Skin epidermis (tissue), 12 donors: ENCODE measurements at regions not wholly inside any gene's neighbourhood (a gene's known extent, or its start where the extent isn't known, plus 50 kb on each side); places are given as distances from the start of the nearest gene placed in this dataset.
"Not testable (repeated sequence)": the region's sequence is repeated elsewhere in the genome, so short reads cannot be mapped to it uniquely, and the experiment has no call there.

Source experiments
- H3K27ac ChIP-seq, 21 experiments: fragments of 200-600 bp; sonication (generic) in 11 of 21; one replicate each; pipeline ENCODE4 v1.5.0; 2020; ENCODE audit warnings: mild to moderate bottlenecking in 3 of 21, inconsistent platforms in 2 of 21, moderate library complexity in 2 of 21
- H3K4me3 ChIP-seq, 7 experiments: fragments of 200-600 bp; sonication (generic) in 2 of 7; one replicate each; pipeline ENCODE4 v1.5.0; 2020; ENCODE audit warnings: inconsistent platforms in 2 of 7, mild to moderate bottlenecking in 2 of 7, moderate library complexity in 1 of 7

DNA sequence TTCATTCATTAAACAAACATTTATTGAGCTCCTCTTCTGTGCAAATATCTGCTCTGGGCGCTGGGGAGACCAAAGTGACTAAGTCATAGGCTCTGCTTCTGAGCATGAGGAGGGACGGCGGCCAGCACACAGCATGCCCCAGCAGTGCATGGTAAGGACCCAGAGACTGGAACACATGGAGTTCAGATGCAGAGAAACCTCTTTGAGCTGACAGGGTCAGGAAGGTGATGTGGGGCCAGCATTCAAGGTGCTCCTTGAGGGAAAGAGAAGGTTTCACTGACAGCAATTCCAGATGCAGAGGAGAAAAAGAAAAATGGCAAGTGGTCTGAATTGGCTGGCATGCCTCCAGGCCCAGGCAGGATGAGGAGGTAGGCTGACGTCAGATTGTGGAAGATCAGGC lies 234.5 kb downstream of the UACA start:
- Histone ChIP-seq H3K27ac (peak overlapping the region in 2 of 21 experiments; percentile 8 to 76), H3K4me3 (no peak overlapping the region)

DNA sequence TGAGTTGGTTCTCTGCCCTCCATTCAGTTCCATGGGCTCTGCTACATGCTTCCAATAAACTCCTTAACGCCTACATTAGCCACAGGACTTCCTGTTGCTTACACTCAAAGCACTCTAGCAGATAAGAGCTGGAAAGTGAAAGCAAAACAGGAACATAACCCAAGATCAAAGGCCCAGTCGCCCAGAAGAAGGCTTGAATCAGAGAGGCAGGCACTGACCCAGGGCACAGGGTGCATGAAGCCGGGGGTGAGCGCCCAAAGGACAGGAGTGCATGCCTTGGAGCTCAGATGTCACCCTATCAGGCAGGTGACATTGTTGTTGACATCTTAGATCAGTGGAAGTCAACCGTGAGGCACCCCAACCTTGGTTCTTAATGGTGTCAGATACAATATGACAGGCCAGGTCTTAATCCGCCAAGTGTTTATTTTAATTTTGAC lies 235.1 kb downstream of the UACA start:
- H3K27ac ChIP-seq = peak overlapping the region in 2 of 21 experiments; percentile 8 to 76
- no peak overlapping the region for H3K4me3 ChIP-seq

DNA sequence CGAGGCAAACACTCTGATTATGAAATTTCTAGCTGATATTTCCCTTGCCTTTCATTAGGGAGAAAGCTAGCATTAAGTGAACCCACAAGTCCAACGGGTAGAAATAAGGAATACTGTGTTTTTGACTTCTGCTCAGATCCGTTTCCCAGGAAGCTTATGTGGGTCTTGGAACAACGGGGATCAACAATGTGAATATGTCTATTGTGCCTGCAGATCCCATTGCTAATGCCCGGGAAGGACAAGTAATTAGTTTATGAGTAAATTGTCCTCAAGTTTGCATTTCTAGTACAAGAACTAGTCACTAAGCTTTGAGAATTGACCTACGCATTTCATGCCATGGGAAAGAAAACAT lies 236.4 kb downstream of the UACA start:
- H3K4me3 ChIP-seq = no peak overlapping the region
- H3K27ac ChIP-seq = no peak overlapping the region

DNA sequence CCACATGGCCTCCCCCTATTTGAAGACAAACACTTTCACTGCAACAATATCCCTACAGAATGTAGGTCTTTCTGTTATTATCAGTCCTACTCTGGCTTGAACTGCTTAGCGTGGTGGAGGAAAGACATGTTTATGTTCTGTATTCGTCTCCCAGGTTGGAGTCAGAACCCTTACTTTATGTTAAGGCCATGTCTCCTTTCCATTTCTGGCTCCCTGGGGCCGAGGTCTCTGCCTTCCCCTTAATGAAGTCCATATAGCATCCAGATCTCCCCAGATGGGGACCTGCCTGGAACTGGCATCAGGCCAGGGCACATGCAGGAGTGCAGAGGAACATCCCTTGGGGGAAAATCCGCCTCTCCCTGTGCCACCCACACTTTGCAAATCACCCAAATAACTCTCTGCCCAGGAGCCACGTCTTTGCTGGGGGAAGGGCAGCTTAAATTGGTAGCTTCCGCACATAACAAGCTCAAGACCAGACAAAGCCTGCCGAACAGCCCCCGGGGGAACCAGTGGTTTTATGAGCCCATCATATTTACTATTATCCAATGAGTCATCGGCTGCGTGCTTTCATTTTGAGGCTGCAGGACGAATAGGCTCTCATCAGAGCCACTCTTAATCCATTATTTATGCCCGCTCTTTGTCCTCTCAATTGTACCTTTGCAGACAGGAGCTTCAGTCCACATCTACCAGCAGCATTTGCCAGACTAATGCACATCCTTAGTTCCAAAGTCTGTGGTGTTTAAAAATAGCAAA lies 237.0 kb downstream of the UACA start:
- Histone ChIP-seq H3K4me3 (peak overlapping the region in 1 of 7 experiments; percentile 3), H3K27ac (no peak overlapping the region)

GRCh38 chr15:70525551-70525950 lies 237.8 kb downstream of the UACA start:
- no peak overlapping the region for H3K4me3 ChIP-seq
- H3K27ac ChIP-seq = no peak overlapping the region

GRCh38 chr15:70524470-70524869 lies 238.9 kb downstream of the UACA start:
- Histone ChIP-seq H3K27ac (no peak overlapping the region), H3K4me3 (no peak overlapping the region)

GRCh38 chr15:70523616-70524015 lies 239.7 kb downstream of the UACA start:
- H3K27ac ChIP-seq = no peak overlapping the region
- H3K4me3 ChIP-seq = no peak overlapping the region

DNA sequence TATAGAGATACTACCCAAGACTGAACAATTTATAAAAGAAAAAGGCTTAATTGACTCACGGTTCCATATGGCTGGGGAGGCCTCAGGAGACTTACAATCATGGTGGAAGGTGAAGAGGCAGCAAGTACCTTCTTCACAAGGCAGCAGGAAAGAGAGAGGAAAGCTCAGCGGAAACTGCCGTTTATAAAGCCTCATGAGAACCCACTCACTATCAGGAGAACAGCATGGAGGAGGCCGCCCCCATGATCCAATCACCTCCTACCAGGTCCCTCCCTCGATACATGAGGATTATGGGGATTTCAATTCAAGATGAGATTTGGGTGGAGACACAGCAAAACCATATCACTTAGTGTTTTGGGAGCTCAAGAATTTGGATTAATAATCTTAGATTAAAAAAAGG lies 240.2 kb downstream of the UACA start:
- no peak overlapping the region for H3K4me3 ChIP-seq
- H3K27ac ChIP-seq = no peak overlapping the region

- no peak overlapping the region for H3K4me3 ChIP-seq
- H3K27ac ChIP-seq = no peak overlapping the region
Measured at GRCh38 chr15:70522323-70522966, 240.9 kb downstream of the UACA start.

GRCh38 chr15:70521576-70522322 lies 241.6 kb downstream of the UACA start:
- no peak overlapping the region for H3K4me3 ChIP-seq
- no peak overlapping the region for H3K27ac ChIP-seq

DNA sequence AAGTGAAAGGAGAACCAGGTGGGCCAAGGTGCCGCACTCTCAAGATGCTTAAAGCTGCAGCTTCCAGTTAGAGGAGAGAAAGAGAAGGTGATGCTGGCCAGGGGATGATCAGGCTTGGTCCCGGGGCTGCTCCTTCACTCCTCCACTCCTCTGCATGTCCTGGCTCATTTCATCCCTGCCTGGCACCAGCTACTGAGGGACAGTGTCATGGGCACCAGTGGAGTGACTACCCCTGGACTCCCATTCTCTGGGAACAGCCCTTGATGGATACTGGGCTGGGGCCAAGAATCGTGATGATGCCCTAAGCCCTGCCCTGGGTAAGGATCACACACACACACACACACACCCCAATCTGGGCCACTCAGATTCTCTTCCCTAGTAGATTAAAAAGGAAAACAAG lies 243.7 kb downstream of the UACA start:
- Histone ChIP-seq H3K27ac (no peak overlapping the region), H3K4me3 (no peak overlapping the region)

GRCh38 chr15:70519004-70519365 lies 244.4 kb downstream of the UACA start:
- no peak overlapping the region for H3K27ac ChIP-seq

DNA sequence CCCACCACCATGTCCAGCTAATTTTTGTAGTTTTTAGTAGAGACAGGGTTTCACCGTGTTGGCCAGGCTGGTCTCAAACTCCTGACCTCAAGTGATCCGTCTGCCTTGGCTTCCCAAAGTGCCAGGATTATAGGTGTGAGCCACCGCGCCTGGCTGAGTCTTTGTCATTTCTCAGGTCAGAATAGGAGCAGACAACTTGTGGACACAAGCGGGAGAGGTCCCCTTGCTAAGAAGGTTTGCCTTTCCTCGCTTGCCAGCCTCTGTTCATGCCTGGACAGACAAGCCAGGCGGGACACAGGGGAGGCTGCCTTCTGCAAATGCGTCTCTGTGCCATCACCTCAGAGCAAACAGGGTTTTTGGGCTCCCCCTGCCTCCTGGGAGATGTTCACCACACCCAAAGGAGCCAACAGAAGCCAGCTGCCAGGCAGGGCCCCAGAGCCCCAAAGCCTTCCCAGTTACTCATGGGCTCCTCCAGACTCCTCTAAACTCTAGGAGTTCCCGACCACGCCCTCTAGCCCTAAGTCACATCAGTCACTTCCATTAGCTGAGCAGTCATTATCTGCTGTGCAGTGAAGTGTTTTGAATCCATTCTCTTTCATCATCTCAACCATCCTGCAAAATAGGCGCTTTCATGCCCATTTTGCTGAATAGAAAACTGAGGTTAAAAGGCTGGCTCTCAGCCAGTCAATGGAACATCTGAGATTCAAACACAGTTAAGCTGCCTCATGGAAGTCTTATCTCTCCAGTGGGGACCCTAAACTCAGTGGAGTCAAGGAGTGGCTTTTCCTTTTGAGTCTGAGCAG lies 245.0 kb downstream of the UACA start:
- Histone ChIP-seq H3K4me3 (no peak overlapping the region), H3K27ac (no peak overlapping the region)

More at GRCh38 chr15:70519004-70519365, 244.4 kb downstream of the UACA start:
- H3K4me3 ChIP-seq = no peak overlapping the region

DNA sequence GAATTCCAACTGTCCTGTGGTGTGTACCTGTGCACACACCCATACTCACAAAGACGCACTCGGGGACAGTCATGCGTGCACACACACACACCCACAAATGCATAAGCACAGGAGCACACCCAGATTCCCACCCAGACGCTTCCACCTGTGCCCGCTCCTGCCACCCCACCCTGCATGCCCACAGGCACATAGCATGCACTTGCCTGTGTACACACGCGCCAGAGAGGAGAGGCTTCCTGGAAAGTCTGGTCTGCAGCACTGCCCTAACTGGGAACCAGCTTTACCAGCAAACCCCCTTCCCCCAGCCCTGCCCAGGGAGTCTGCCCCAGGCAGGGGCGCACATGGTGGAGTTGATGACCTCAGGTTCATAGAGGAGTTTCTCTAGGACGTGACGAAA lies 246.2 kb downstream of the UACA start:
- no peak overlapping the region for H3K27ac ChIP-seq
- H3K4me3 ChIP-seq = no peak overlapping the region

- H3K4me3 ChIP-seq = no peak overlapping the region
- H3K27ac ChIP-seq = no peak overlapping the region
Measured at GRCh38 chr15:70516408-70517193, 246.8 kb downstream of the UACA start.

- no peak overlapping the region for H3K4me3 ChIP-seq
Measured at GRCh38 chr15:70514251-70514650, 249.1 kb downstream of the UACA start.

DNA sequence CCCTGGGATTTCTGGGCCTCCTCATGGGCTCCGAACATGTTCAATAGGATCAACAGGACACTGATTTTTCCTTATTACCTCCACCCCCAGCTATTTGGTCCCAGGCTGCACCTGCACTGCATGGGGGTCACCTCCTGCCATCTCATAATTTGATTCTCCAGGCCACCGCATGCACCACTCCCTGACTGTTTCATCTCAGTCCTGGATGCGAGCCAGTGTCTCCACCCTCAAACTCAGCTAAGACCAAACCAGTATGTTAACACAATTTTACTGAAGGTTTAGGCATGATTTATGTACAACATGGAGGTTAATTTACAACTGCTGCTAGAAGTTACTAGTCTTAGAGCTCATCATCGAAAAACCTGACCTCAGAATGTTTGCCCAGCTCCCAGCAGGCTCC lies 249.5 kb downstream of the UACA start:
- H3K4me3 ChIP-seq = no peak overlapping the region
- H3K27ac ChIP-seq = no peak overlapping the region

More at GRCh38 chr15:70514251-70514650, 249.1 kb downstream of the UACA start:
- no peak overlapping the region for H3K27ac ChIP-seq

DNA sequence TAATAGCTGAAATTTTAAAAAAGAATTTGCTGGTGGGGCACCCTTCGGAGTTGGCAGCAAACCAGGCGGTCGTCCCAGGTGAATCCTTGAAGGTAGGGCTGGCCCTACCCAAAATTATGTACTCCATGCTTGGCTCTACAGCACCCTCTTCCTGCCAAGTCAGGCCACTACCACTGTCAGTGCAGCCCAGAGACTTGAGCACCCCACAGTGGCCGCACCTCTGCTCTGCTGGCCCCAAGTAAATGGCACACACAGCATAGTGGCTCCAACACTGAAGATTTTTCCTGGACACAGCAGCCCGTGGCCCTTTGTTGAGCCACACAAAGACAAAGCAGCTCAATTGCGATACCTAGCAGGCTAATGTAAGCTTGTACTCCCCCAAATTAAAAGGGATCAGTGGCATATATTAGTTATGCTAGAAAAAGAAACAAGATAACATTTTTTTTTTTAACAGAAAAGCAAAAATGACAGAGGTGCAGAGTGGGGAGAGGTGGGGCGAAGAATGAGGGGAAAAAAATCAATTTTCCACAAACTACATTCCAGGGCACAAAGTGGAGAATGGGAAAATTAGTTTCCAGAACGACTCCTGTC lies 250.5 kb downstream of the UACA start:
- Histone ChIP-seq H3K27ac (no peak overlapping the region), H3K4me3 (no peak overlapping the region)

- H3K27ac ChIP-seq, H3K4me3 ChIP-seq: not testable (repeated sequence)
Measured at GRCh38 chr15:70511972-70512587, 251.3 kb downstream of the UACA start.
